ENCODE measurements at regions not wholly inside any gene's neighbourhood (a gene's known extent, or its start where the extent isn't known, plus 50 kb on each side); places are given as distances from the start of the nearest gene placed in this dataset.

GRCh38 chr2:46843316-46843715 lies 72.3 kb downstream of the MCFD2 start:
- TF ChIP-seq CTCF (IDR thresholded peaks at IDR 0.05; ENCODE audit: low read depth, low read length): no peak
- Histone ChIP-seq H3K27me3 (no peaks in the 10 kb centered on the region), H3K36me3 (no peaks in the 10 kb centered on the region), H3K9me3 (ENCODE audit: low read depth) (no peaks in the 10 kb centered on the region), H3K4me3 (no peak overlapping the region), H3K4me1 (ENCODE audit: low read depth) (no peaks in the 10 kb centered on the region), H3K27ac (no peak overlapping the region)
- DNase-seq (ENCODE audit: low read depth in 1 of 2, low spot score in 1 of 2): no peak

- Histone ChIP-seq H3K4me1 (ENCODE audit: low read depth) (no peaks in the 10 kb centered on the region), H3K4me3 (no peak overlapping the region), H3K27ac (no peak overlapping the region), H3K9me3 (ENCODE audit: low read depth) (no peaks in the 10 kb centered on the region), H3K27me3 (no peaks in the 10 kb centered on the region), H3K36me3 (no peaks in the 10 kb centered on the region)
- no peak for TF ChIP-seq CTCF (IDR thresholded peaks at IDR 0.05; ENCODE audit: low read depth, low read length)
- no peak for DNase-seq (ENCODE audit: low read depth in 1 of 2, low spot score in 1 of 2)
Measured at GRCh38 chr2:46842876-46843275, 72.7 kb downstream of the MCFD2 start.

GRCh38 chr2:46841621-46842020 lies 74.0 kb downstream of the MCFD2 start:
- Histone ChIP-seq H3K4me1 (ENCODE audit: low read depth) (no peaks in the 10 kb centered on the region), H3K9me3 (ENCODE audit: low read depth) (no peaks in the 10 kb centered on the region), H3K27ac (no peak overlapping the region), H3K4me3 (no peak overlapping the region), H3K36me3 (no peaks in the 10 kb centered on the region), H3K27me3 (no peaks in the 10 kb centered on the region)
- no peak for DNase-seq (ENCODE audit: low read depth in 1 of 2, low spot score in 1 of 2)
- no peak for TF ChIP-seq CTCF (IDR thresholded peaks at IDR 0.05; ENCODE audit: low read depth, low read length)

- Histone ChIP-seq H3K4me1 (ENCODE audit: low read depth) (no peaks in the 10 kb centered on the region), H3K27ac (no peak overlapping the region), H3K9me3 (ENCODE audit: low read depth) (no peaks in the 10 kb centered on the region), H3K27me3 (no peaks in the 10 kb centered on the region), H3K4me3 (no peak overlapping the region), H3K36me3 (no peaks in the 10 kb centered on the region)
- TF ChIP-seq CTCF (IDR thresholded peaks at IDR 0.05; ENCODE audit: low read depth, low read length): no peak
- DNase-seq (ENCODE audit: low read depth in 1 of 2, low spot score in 1 of 2): no peak
Measured at GRCh38 chr2:46839045-46839444, 76.6 kb downstream of the MCFD2 start.

- Histone ChIP-seq H3K9me3 (ENCODE audit: low read depth) (no peaks in the 10 kb centered on the region), H3K27ac (no peak overlapping the region), H3K4me1 (ENCODE audit: low read depth) (no peaks in the 10 kb centered on the region), H3K4me3 (no peak overlapping the region), H3K36me3 (no peaks in the 10 kb centered on the region), H3K27me3 (no peaks in the 10 kb centered on the region)
- TF ChIP-seq CTCF (IDR thresholded peaks at IDR 0.05; ENCODE audit: low read depth, low read length): no peak
- DNase-seq (ENCODE audit: low read depth in 1 of 2, low spot score in 1 of 2): no peak
Measured at GRCh38 chr2:46837704-46838103, 77.9 kb downstream of the MCFD2 start.

- Histone ChIP-seq H3K27me3 (no peaks in the 10 kb centered on the region), H3K36me3 (no peaks in the 10 kb centered on the region), H3K27ac (no peak overlapping the region), H3K4me1 (ENCODE audit: low read depth) (no peaks in the 10 kb centered on the region), H3K4me3 (no peak overlapping the region), H3K9me3 (ENCODE audit: low read depth) (no peaks in the 10 kb centered on the region)
- DNase-seq (ENCODE audit: low read depth in 1 of 2, low spot score in 1 of 2): no peak
- no peak for TF ChIP-seq CTCF (IDR thresholded peaks at IDR 0.05; ENCODE audit: low read depth, low read length)
Measured at GRCh38 chr2:46837112-46837454, 78.5 kb downstream of the MCFD2 start.

Measured in cardiac muscle cell (in vitro differentiated cells and primary cell).